Body of pancreas (tissue), 4 donors: ENCODE measurements at regions not wholly inside any gene's neighbourhood (a gene's known extent, or its start where the extent isn't known, plus 50 kb on each side); places are given as distances from the start of the nearest gene placed in this dataset.

Experiments
- ATAC-seq: fragments of 150-250 bp; one replicate; pipeline ENCODE4 v1.9.1; 2016
- DNase-seq, 4 donors: peaks; one replicate each; pipeline ENCODE4 v3.0.0-alpha.2; 2019
- H3K27ac ChIP-seq, 4 donors: fragments of 200-600 bp; sonication (generic); 1 replicate in 3 of 4; 2 replicates in 1 of 4; pipeline versions ENCODE4 v1.5.1 to v1.6.1; 2016 to 2019; ENCODE audit warnings: mild to moderate bottlenecking in 1 of 4, mixed read lengths in 1 of 4, moderate library complexity in 1 of 4
- H3K27me3 ChIP-seq, 2 donors: fragments of 200-600 bp; sonication (generic); one replicate each; pipeline ENCODE4 v1.6.0; 2016; ENCODE audit warnings: mild to moderate bottlenecking in 1 of 2
- H3K36me3 ChIP-seq, 2 donors: fragments of 200-600 bp; sonication (generic); replicated peaks in 1 of 2; 2 replicates each; pipeline ENCODE4 v1.5.1; 2016; ENCODE audit warnings: low read depth in 2 of 2; ENCODE audit not compliant: insufficient read depth in 1 of 2
- H3K4me1 ChIP-seq: fragments of 200-600 bp; sonication (generic); one replicate; pipeline ENCODE4 v1.6.0; 2016
- H3K4me3 ChIP-seq, 2 donors: fragments of 200-600 bp; sonication (generic); 1 replicate in 1 of 2; 2 replicates in 1 of 2; pipeline ENCODE4 v1.5.1; 2016 to 2019
- H3K9me3 ChIP-seq, 3 donors: fragments of 200-600 bp; sonication (generic); 1 replicate in 2 of 3; 2 replicates in 1 of 3; pipeline ENCODE4 v1.5.1; 2016
- CTCF ChIP-seq, 7 experiments: fragments of 450-650 bp in 4 of 7; fragments of 200-600 bp in 3 of 7; sonication (generic) in 3 of 7; IDR thresholded peaks; one replicate each; pipeline ENCODE4 v1.5.1; 2016 to 2019; ENCODE audit warnings: antibody characterized with exemption in 7 of 7
- POLR2A ChIP-seq, 3 donors: fragments of 450-650 bp; IDR thresholded peaks; one replicate each; pipeline ENCODE4 v1.6.1; 2016; ENCODE audit warnings: antibody characterized with exemption in 3 of 3, mild to moderate bottlenecking in 2 of 3
- WGBS, 2 donors: methylation state at CpG; one replicate each; pipeline ENCODE4 v1.1.5; 2017; 5-methylcytosine and 5-hydroxymethylcytosine counted together
- intact Hi-C: fragments of 100-400 bp; cut with DNase I; formaldehyde crosslinking; loops from one replicate; pipeline ENCODE4 v1.15.1; 2023

- intact Hi-C loops: no loop called here
- no peaks in the 10 kb centered on the region for H3K4me1 ChIP-seq
- H3K4me3 ChIP-seq: no peak overlapping the region
- DNase-seq (no peak), ATAC-seq (no peak)
- no peaks in the 10 kb centered on the region for H3K9me3 ChIP-seq
- H3K36me3 ChIP-seq: no peaks in the 10 kb centered on the region
- TF ChIP-seq CTCF (IDR thresholded peaks at IDR 0.05) (no peak), POLR2A (IDR thresholded peaks at IDR 0.05) (no peak)
- H3K27ac ChIP-seq: no peak overlapping the region
- H3K27me3 ChIP-seq: no peaks in the 10 kb centered on the region
- 78% methylated on average over 3 of the region's 3 CpGs for WGBS, 2 donors
Measured at GRCh38 chr12:85580562-85581168, 255.5 kb downstream of the RASSF9 start.

GRCh38 chr12:85587158-85587557, 249.1 kb downstream of the RASSF9 start:
- Histone ChIP-seq H3K27ac (no peak overlapping the region), H3K27me3 (no peaks in the 10 kb centered on the region), H3K4me3 (no peak overlapping the region), H3K36me3 (no peaks in the 10 kb centered on the region), H3K9me3 (no peaks in the 10 kb centered on the region), H3K4me1 (peaks cover 5% of the 10 kb centered on the region)
- no peak for ATAC-seq
- DNase-seq: no peak
- WGBS, 2 donors: 80 to 81% methylated on average over 3 of the region's 3 CpGs
- intact Hi-C loops: no loop called here
- TF ChIP-seq CTCF (IDR thresholded peaks at IDR 0.05) (no peak), POLR2A (IDR thresholded peaks at IDR 0.05) (no peak)

GRCh38 chr12:85588221-85588620, 248.0 kb downstream of the RASSF9 start:
- no peaks in the 10 kb centered on the region for H3K27me3 ChIP-seq
- H3K27ac ChIP-seq: no peak overlapping the region
- ATAC-seq (peak; percentile 33), DNase-seq (no peak)
- intact Hi-C loops: no loop called here
- no peaks in the 10 kb centered on the region for H3K9me3 ChIP-seq
- peaks cover 5% of the 10 kb centered on the region for H3K4me1 ChIP-seq
- TF ChIP-seq POLR2A (IDR thresholded peaks at IDR 0.05) (no peak), CTCF (IDR thresholded peaks at IDR 0.05) (no peak)
- WGBS, 2 donors: 38 to 43% methylated on average over 2 of the region's 2 CpGs
- H3K36me3 ChIP-seq: no peaks in the 10 kb centered on the region
- H3K4me3 ChIP-seq: no peak overlapping the region

- WGBS, 2 donors: 71 to 75% methylated on average over 2 of the region's 2 CpGs
- no peaks in the 10 kb centered on the region for H3K27me3 ChIP-seq
- intact Hi-C loops: no loop called here
- H3K36me3 ChIP-seq: no peaks in the 10 kb centered on the region
- no peak overlapping the region for H3K4me3 ChIP-seq
- ATAC-seq: no peak
- H3K9me3 ChIP-seq: no peaks in the 10 kb centered on the region
- TF ChIP-seq POLR2A (IDR thresholded peaks at IDR 0.05): no peak
- TF ChIP-seq CTCF (IDR thresholded peaks at IDR 0.05): no peak
- DNase-seq: no peak
- H3K4me1 ChIP-seq: no peaks in the 10 kb centered on the region
- H3K27ac ChIP-seq: no peak overlapping the region
Measured at GRCh38 chr12:85600841-85601240, 235.4 kb downstream of the RASSF9 start.

GRCh38 chr12:85603556-85603955, 232.7 kb downstream of the RASSF9 start:
- 25 to 40% methylated on average over 2 of the region's 2 CpGs for WGBS, 2 donors
- TF ChIP-seq CTCF (IDR thresholded peaks at IDR 0.05): no peak
- no peak for TF ChIP-seq POLR2A (IDR thresholded peaks at IDR 0.05)
- intact Hi-C loops: no loop called here
- Histone ChIP-seq H3K27me3 (no peaks in the 10 kb centered on the region), H3K27ac (no peak overlapping the region), H3K4me3 (no peak overlapping the region), H3K9me3 (no peaks in the 10 kb centered on the region), H3K4me1 (no peaks in the 10 kb centered on the region), H3K36me3 (no peaks in the 10 kb centered on the region)
- ATAC-seq: no peak
- no peak for DNase-seq
